ENCODE measurements at regions not wholly inside any gene's neighbourhood (a gene's known extent, or its start where the extent isn't known, plus 50 kb on each side); places are given as distances from the start of the nearest gene placed in this dataset.

GRCh38 chr6:7003041-7003440, 104.7 kb upstream of the RREB1 start:
- TF ChIP-seq GATA2 (IDR thresholded peaks at IDR 0.05; ENCODE audit: low read depth, low read length) (no peak), GATA3 (IDR thresholded peaks at IDR 0.05; ENCODE audit: low read depth, low read length) (no peak)

Data from SH-SY5Y (cell line).